ENCODE measurements at regions not wholly inside any gene's neighbourhood (a gene's known extent, or its start where the extent isn't known, plus 50 kb on each side); places are given as distances from the start of the nearest gene placed in this dataset.

GRCh38 chr17:15121426-15121825 lies 143.7 kb downstream of the PMP22 start:
- no peak for ATAC-seq
- peaks cover 0 to 3% (median 0%) of the 10 kb centered on the region in 3 donors for H3K9me3 ChIP-seq
- no peaks in the 10 kb centered on the region for H3K4me1 ChIP-seq
- intact Hi-C loops (cut with DNase I; ENCODE audit: low total_unique reads) (no loop called here), in situ Hi-C loops (cut with MboI; ENCODE audit: low sequenced_read_pairs in 4 of 4) (no loop called here)
- no peak for DNase-seq
- TF ChIP-seq POLR2A (IDR thresholded peaks at IDR 0.05) = no peak
- no peak for TF ChIP-seq CTCF (IDR thresholded peaks at IDR 0.05 in 4 of 5, conservative IDR thresholded peaks at IDR 0.05 in 1 of 5)
- H3K27me3 ChIP-seq = no peaks in the 10 kb centered on the region
- no peaks in the 10 kb centered on the region for H3K36me3 ChIP-seq
- no peak overlapping the region for H3K27ac ChIP-seq
- H3K4me3 ChIP-seq = no peak overlapping the region

GRCh38 chr17:15119968-15120367 lies 145.2 kb downstream of the PMP22 start:
- H3K9me3 ChIP-seq = peaks cover 0 to 4% (median 0%) of the 10 kb centered on the region in 3 donors
- TF ChIP-seq CTCF (IDR thresholded peaks at IDR 0.05 in 4 of 5, conservative IDR thresholded peaks at IDR 0.05 in 1 of 5) (no peak), POLR2A (IDR thresholded peaks at IDR 0.05) (no peak)
- H3K27ac ChIP-seq = no peak overlapping the region
- ATAC-seq (no peak), DNase-seq (no peak)
- in situ Hi-C loops (cut with MboI; ENCODE audit: low sequenced_read_pairs in 4 of 4) (no loop called here), intact Hi-C loops (cut with DNase I; ENCODE audit: low total_unique reads) (no loop called here)
- H3K27me3 ChIP-seq = no peaks in the 10 kb centered on the region
- no peaks in the 10 kb centered on the region for H3K4me1 ChIP-seq
- no peak overlapping the region for H3K4me3 ChIP-seq
- H3K36me3 ChIP-seq = no peaks in the 10 kb centered on the region

- in situ Hi-C loops (cut with MboI; ENCODE audit: low sequenced_read_pairs in 4 of 4) (no loop called here), intact Hi-C loops (cut with DNase I; ENCODE audit: low total_unique reads) (no loop called here)
- Histone ChIP-seq H3K4me3 (no peak overlapping the region), H3K36me3 (no peaks in the 10 kb centered on the region), H3K4me1 (no peaks in the 10 kb centered on the region), H3K27me3 (no peaks in the 10 kb centered on the region), H3K27ac (no peak overlapping the region), H3K9me3 (peaks cover 0 to 4% (median 0%) of the 10 kb centered on the region in 3 donors)
- no peak for TF ChIP-seq CTCF (IDR thresholded peaks at IDR 0.05 in 4 of 5, conservative IDR thresholded peaks at IDR 0.05 in 1 of 5)
- DNase-seq = no peak
- no peak for ATAC-seq
Observed at GRCh38 chr17:15117239-15117638, 147.9 kb downstream of the PMP22 start.

- Histone ChIP-seq H3K4me3 (no peak overlapping the region), H3K4me1 (no peaks in the 10 kb centered on the region), H3K36me3 (no peaks in the 10 kb centered on the region), H3K27me3 (no peaks in the 10 kb centered on the region), H3K9me3 (peaks cover 0 to 4% (median 0%) of the 10 kb centered on the region in 3 donors), H3K27ac (no peak overlapping the region)
- DNase-seq (no peak), ATAC-seq (no peak)
- in situ Hi-C loops (cut with MboI; ENCODE audit: low sequenced_read_pairs in 4 of 4) (no loop called here), intact Hi-C loops (cut with DNase I; ENCODE audit: low total_unique reads) (no loop called here)
- TF ChIP-seq CTCF (IDR thresholded peaks at IDR 0.05 in 4 of 5, conservative IDR thresholded peaks at IDR 0.05 in 1 of 5) (no peak), POLR2A (IDR thresholded peaks at IDR 0.05) (no peak)
Observed at GRCh38 chr17:15112846-15113617, 152.1 kb downstream of the PMP22 start.

GRCh38 chr17:15109608-15110007 lies 155.5 kb downstream of the PMP22 start:
- no peaks in the 10 kb centered on the region for H3K27me3 ChIP-seq
- DNase-seq (no peak), ATAC-seq (no peak)
- no peaks in the 10 kb centered on the region for H3K4me1 ChIP-seq
- H3K4me3 ChIP-seq = no peak overlapping the region
- H3K9me3 ChIP-seq = no peaks in the 10 kb centered on the region
- intact Hi-C loops (cut with DNase I; ENCODE audit: low total_unique reads) = no loop called here
- no peaks in the 10 kb centered on the region for H3K36me3 ChIP-seq
- TF ChIP-seq CTCF (IDR thresholded peaks at IDR 0.05 in 4 of 5, conservative IDR thresholded peaks at IDR 0.05 in 1 of 5) (no peak), POLR2A (IDR thresholded peaks at IDR 0.05) (no peak)
- in situ Hi-C loops (cut with MboI; ENCODE audit: low sequenced_read_pairs in 4 of 4) = no loop called here
- no peak overlapping the region for H3K27ac ChIP-seq

All from gastrocnemius medialis (tissue), 4 donors.